ENCODE measurements at regions not wholly inside any gene's neighbourhood (a gene's known extent, or its start where the extent isn't known, plus 50 kb on each side); places are given as distances from the start of the nearest gene placed in this dataset.

- no peak for TF ChIP-seq REST (IDR thresholded peaks at IDR 0.05; ENCODE audit: low read depth, low read length)
- TF ChIP-seq TAF1 (IDR thresholded peaks at IDR 0.05; ENCODE audit: borderline replicate concordance, low read depth, low read length): no peak
These were observed 205.3 kb downstream of the NFKBIZ start (continued) for GRCh38 chr3:102054543-102055080.

- no peaks in the 10 kb centered on the region for H3K79me2 ChIP-seq (ENCODE audit: insufficient read depth)
- no peaks in the 10 kb centered on the region for H3K36me3 ChIP-seq (replicated peaks in 1 of 2; ENCODE audit: control insufficient read depth in 1 of 2, insufficient read depth in 2 of 2, low read length in 1 of 2)
- ChIA-PET CTCF (interaction anchor here (0.6 kb wide), 1 partner anchor 13 kb away, joined by 3 read pairs; no protein-coding TSS in a partner anchor), POLR2A (no interaction called here)
- no peak overlapping the region for H3K27ac ChIP-seq (ENCODE audit: low read depth in 2 of 2, low read length in 1 of 2)
- H3K4me1 ChIP-seq (ENCODE audit: control insufficient read depth in 1 of 2, insufficient read depth in 2 of 2, low read depth in 1 of 2, low read length in 1 of 2): peaks cover 0 to 4% of the 10 kb centered on the region in 2 experiments; a peak in 1 of 4 replicates
- H3K27me3 ChIP-seq (ENCODE audit: insufficient read depth): no peaks in the 10 kb centered on the region
- no peaks in the 10 kb centered on the region for H3K9me2 ChIP-seq
- H3K4me3 ChIP-seq (ENCODE audit: low read depth in 2 of 2, low read length in 1 of 2): no peak overlapping the region
- H3K9me3 ChIP-seq: no peaks in the 10 kb centered on the region
- TF ChIP-seq FOSL2 (IDR thresholded peaks at IDR 0.05; ENCODE audit: borderline replicate concordance, low read depth): no peak
- TF ChIP-seq YY1 (IDR thresholded peaks at IDR 0.05; ENCODE audit: low read depth): no peak
- TF ChIP-seq NRF1 (IDR thresholded peaks at IDR 0.05; ENCODE audit: low read depth, low read length): no peak
- TF ChIP-seq RCOR1 (IDR thresholded peaks at IDR 0.05; ENCODE audit: low read length): no peak
- no peak for TF ChIP-seq ELF1 (IDR thresholded peaks at IDR 0.05)
- TF ChIP-seq RAD21 (IDR thresholded peaks at IDR 0.05; ENCODE audit: low read length): no peak
- no peak for TF ChIP-seq MEF2A (IDR thresholded peaks at IDR 0.05; ENCODE audit: borderline replicate concordance, low read depth)
- no peak for TF ChIP-seq GATA2 (CRISPR knock-in tag; IDR thresholded peaks at IDR 0.05)
- TF ChIP-seq RFX5 (IDR thresholded peaks at IDR 0.05; ENCODE audit: low read length): no peak
- no peak for TF ChIP-seq POLR2AphosphoS5 (IDR thresholded peaks at IDR 0.05; ENCODE audit: low read depth, low read length)
- TF ChIP-seq GABPA (IDR thresholded peaks at IDR 0.05; ENCODE audit: low read depth): no peak
- TF ChIP-seq FOXJ3 (CRISPR knock-in tag; IDR thresholded peaks at IDR 0.05): no peak
- TF ChIP-seq TAF1 (IDR thresholded peaks at IDR 0.05; ENCODE audit: borderline replicate concordance, low read depth, low read length): no peak
- TF ChIP-seq RXRA (IDR thresholded peaks at IDR 0.05; ENCODE audit: borderline replicate concordance, low read depth): no peak
- H2AFZ ChIP-seq (ENCODE audit: low read depth): no peak overlapping the region
- H3K9ac ChIP-seq: no peak overlapping the region
- no peak overlapping the region for H3K4me2 ChIP-seq
- H3F3A ChIP-seq (replicated peaks; ENCODE audit: insufficient read depth): peaks cover under 1% of the 10 kb centered on the region
- no peaks in the 10 kb centered on the region for H4K20me1 ChIP-seq (ENCODE audit: insufficient read depth)
- no peak for DNase-seq
These were observed 208.6 kb downstream of the NFKBIZ start for GRCh38 chr3:102057781-102058421.
